ENCODE measurements at regions not wholly inside any gene's neighbourhood (a gene's known extent, or its start where the extent isn't known, plus 50 kb on each side); places are given as distances from the start of the nearest gene placed in this dataset.

- no peak overlapping the region for H3K4me3 ChIP-seq (ENCODE audit: low read depth, low read length, poor library complexity, severe bottlenecking)
- H3K27me3 ChIP-seq (replicated peaks; ENCODE audit: insufficient read depth, low read depth, low read length, poor library complexity), result peaks cover 80% of the 10 kb centered on the region
- H3K9me3 ChIP-seq (ENCODE audit: low read depth, low read length, poor library complexity, severe bottlenecking), result no peaks in the 10 kb centered on the region
- no peaks in the 10 kb centered on the region for H3K36me3 ChIP-seq (ENCODE audit: insufficient read depth, low read length, poor library complexity, severe bottlenecking)
- H3K27ac ChIP-seq (ENCODE audit: low read depth, low read length, poor library complexity, severe bottlenecking), result no peak overlapping the region
- intact Hi-C loops (cut with micrococcal nuclease; ENCODE audit: unreplicated experiment), result no loop called here
- no peaks in the 10 kb centered on the region for H3K4me1 ChIP-seq (ENCODE audit: insufficient read depth, low read length, poor library complexity, severe bottlenecking)
- no peak for DNase-seq (ENCODE audit: low spot score)
- no peak for TF ChIP-seq EZH2 (IDR thresholded peaks at IDR 0.05; ENCODE audit: borderline replicate concordance, low read depth, low read length, poor library complexity, severe bottlenecking)
- TF ChIP-seq CTCF (conservative IDR thresholded peaks at IDR 0.05; ENCODE audit: low read depth, low read length), result no peak
- ChIA-PET POLR2A (ENCODE audit: low non-redundant PET) (no interaction called here), CTCF (no interaction called here)
- no TSS peak for BruUV-seq (replicated peaks)
Observed at GRCh38 chr6:30418448-30418847, 70.9 kb upstream of the HLA-E start.

DNA sequence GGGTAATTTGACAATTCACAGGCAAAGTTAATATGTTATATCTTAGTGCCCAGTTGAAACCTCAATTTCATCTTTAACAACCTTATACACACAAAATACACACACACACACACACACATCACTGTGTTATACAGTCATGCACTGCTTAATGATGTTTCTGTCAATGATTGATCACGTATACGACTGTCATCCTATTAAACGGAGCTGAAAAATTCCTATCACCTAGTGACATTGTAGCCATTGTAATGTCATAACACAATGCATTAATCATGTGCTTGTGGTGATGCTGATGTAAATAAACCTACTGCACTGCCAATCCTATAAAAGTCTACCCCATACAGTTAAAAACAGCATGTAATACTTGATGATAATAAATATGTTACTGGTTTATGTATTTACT is 64.8 kb upstream of the HLA-E start:
- CTCF ChIA-PET, result no interaction called here
- H3K27me3 ChIP-seq (replicated peaks; ENCODE audit: insufficient read depth, low read depth, low read length, poor library complexity), result peaks cover 74% of the 10 kb centered on the region
- no peak for TF ChIP-seq CTCF (conservative IDR thresholded peaks at IDR 0.05; ENCODE audit: low read depth, low read length)
- no peak for TF ChIP-seq EZH2 (IDR thresholded peaks at IDR 0.05; ENCODE audit: borderline replicate concordance, low read depth, low read length, poor library complexity, severe bottlenecking)

More for the DNA sequence above, 64.8 kb upstream of the HLA-E start:
- H3K4me3 ChIP-seq (ENCODE audit: low read depth, low read length, poor library complexity, severe bottlenecking), result no peak overlapping the region
- H3K9me3 ChIP-seq (ENCODE audit: low read depth, low read length, poor library complexity, severe bottlenecking), result no peaks in the 10 kb centered on the region
- POLR2A ChIA-PET (ENCODE audit: low non-redundant PET), result no interaction called here
- intact Hi-C loops (cut with micrococcal nuclease; ENCODE audit: unreplicated experiment), result no loop called here
- H3K4me1 ChIP-seq (ENCODE audit: insufficient read depth, low read length, poor library complexity, severe bottlenecking), result no peaks in the 10 kb centered on the region
- no peak overlapping the region for H3K27ac ChIP-seq (ENCODE audit: low read depth, low read length, poor library complexity, severe bottlenecking)
- H3K36me3 ChIP-seq (ENCODE audit: insufficient read depth, low read length, poor library complexity, severe bottlenecking), result no peaks in the 10 kb centered on the region
- no TSS peak for BruUV-seq (replicated peaks)
- DNase-seq (ENCODE audit: low spot score), result no peak

All from A673 (cell line).